ENCODE measurements at regions not wholly inside any gene's neighbourhood (a gene's known extent, or its start where the extent isn't known, plus 50 kb on each side); places are given as distances from the start of the nearest gene placed in this dataset.

- no peak for ATAC-seq
- WGBS, 2 donors = 70 to 89% methylated on average over 1 of the region's 1 CpG
- no peaks in the 10 kb centered on the region for H3K4me1 ChIP-seq
- no peaks in the 10 kb centered on the region for H3K9me3 ChIP-seq
- TF ChIP-seq POLR2A (IDR thresholded peaks at IDR 0.05) (no peak), CTCF (IDR thresholded peaks at IDR 0.05) (no peak)
- no peaks in the 10 kb centered on the region for H3K36me3 ChIP-seq (replicated peaks in 1 of 2; ENCODE audit: insufficient read depth in 1 of 2, low read depth in 2 of 2)
- H3K4me3 ChIP-seq = no peak overlapping the region
- DNase-seq = no peak
- no peaks in the 10 kb centered on the region for H3K27me3 ChIP-seq
- H3K27ac ChIP-seq = no peak overlapping the region
- intact Hi-C loops (cut with DNase I) = no loop called here
Measured at GRCh38 chr4:155479835-155480234, 103.1 kb upstream of the MAP9 start.

- no peaks in the 10 kb centered on the region for H3K9me3 ChIP-seq
- WGBS, 2 donors = 68 to 73% methylated on average over 3 of the region's 3 CpGs
- no peak overlapping the region for H3K4me3 ChIP-seq
- no peak overlapping the region for H3K27ac ChIP-seq
- ATAC-seq (no peak), DNase-seq (no peak)
- intact Hi-C loops (cut with DNase I) = no loop called here
- no peaks in the 10 kb centered on the region for H3K4me1 ChIP-seq
- no peaks in the 10 kb centered on the region for H3K27me3 ChIP-seq
- H3K36me3 ChIP-seq (replicated peaks in 1 of 2; ENCODE audit: insufficient read depth in 1 of 2, low read depth in 2 of 2) = no peaks in the 10 kb centered on the region
- TF ChIP-seq CTCF (IDR thresholded peaks at IDR 0.05) (no peak), POLR2A (IDR thresholded peaks at IDR 0.05) (no peak)
Measured at GRCh38 chr4:155478336-155478835, 101.6 kb upstream of the MAP9 start.

- H3K9me3 ChIP-seq = no peaks in the 10 kb centered on the region
- no peak overlapping the region for H3K27ac ChIP-seq
- intact Hi-C loops (cut with DNase I) = no loop called here
- ATAC-seq (no peak), DNase-seq (no peak)
- TF ChIP-seq POLR2A (IDR thresholded peaks at IDR 0.05) = no peak
- no peak for TF ChIP-seq CTCF (IDR thresholded peaks at IDR 0.05)
- no peaks in the 10 kb centered on the region for H3K4me1 ChIP-seq
- no peaks in the 10 kb centered on the region for H3K27me3 ChIP-seq
- H3K4me3 ChIP-seq = no peak overlapping the region
- no peaks in the 10 kb centered on the region for H3K36me3 ChIP-seq (replicated peaks in 1 of 2; ENCODE audit: insufficient read depth in 1 of 2, low read depth in 2 of 2)
- 67 to 71% methylated on average over 5 of the region's 5 CpGs for WGBS, 2 donors
Measured at GRCh38 chr4:155474758-155475157, 98.0 kb upstream of the MAP9 start.

GRCh38 chr4:155473420-155474095 lies 96.8 kb upstream of the MAP9 start:
- ATAC-seq = no peak
- Histone ChIP-seq H3K4me1 (no peaks in the 10 kb centered on the region), H3K36me3 (replicated peaks in 1 of 2; ENCODE audit: insufficient read depth in 1 of 2, low read depth in 2 of 2) (no peaks in the 10 kb centered on the region), H3K9me3 (no peaks in the 10 kb centered on the region), H3K4me3 (no peak overlapping the region), H3K27me3 (no peaks in the 10 kb centered on the region), H3K27ac (no peak overlapping the region)
- WGBS, 2 donors = 45 to 60% methylated on average over 3 of the region's 3 CpGs
- intact Hi-C loops (cut with DNase I) = no loop called here
- no peak for DNase-seq
- no peak for TF ChIP-seq CTCF (IDR thresholded peaks at IDR 0.05)
- TF ChIP-seq POLR2A (IDR thresholded peaks at IDR 0.05) = no peak

GRCh38 chr4:155468282-155468681 lies 91.5 kb upstream of the MAP9 start:
- intact Hi-C loops (cut with DNase I) = no loop called here
- Histone ChIP-seq H3K27ac (no peak overlapping the region), H3K9me3 (no peaks in the 10 kb centered on the region), H3K4me1 (no peaks in the 10 kb centered on the region), H3K4me3 (no peak overlapping the region), H3K27me3 (no peaks in the 10 kb centered on the region), H3K36me3 (replicated peaks in 1 of 2; ENCODE audit: insufficient read depth in 1 of 2, low read depth in 2 of 2) (no peaks in the 10 kb centered on the region)
- ATAC-seq = no peak
- 63 to 68% methylated on average over 1 of the region's 1 CpG for WGBS, 2 donors
- TF ChIP-seq POLR2A (IDR thresholded peaks at IDR 0.05) = no peak
- TF ChIP-seq CTCF (IDR thresholded peaks at IDR 0.05) = no peak
- DNase-seq = no peak
